Fibroblast of villous mesenchyme (primary cell): ENCODE measurements at regions not wholly inside any gene's neighbourhood (a gene's known extent, or its start where the extent isn't known, plus 50 kb on each side); places are given as distances from the start of the nearest gene placed in this dataset.

ENCODE experiments used
- DNase-seq: peaks from one replicate; pipeline ENCODE4 v3.0.0-alpha.2; 2010; ENCODE audit warnings: low read depth
- H3K4me3 ChIP-seq: 2 replicates; pipeline ENCODE4 v1.5.1; 2011; ENCODE audit warnings: low read depth, mild to moderate bottlenecking, low read length
- CTCF ChIP-seq: IDR thresholded peaks from 2 replicates; pipeline ENCODE4 v1.5.1; 2012; ENCODE audit warnings: low read depth, mild to moderate bottlenecking, low read length; ENCODE audit not compliant: insufficient read depth

- no peak for TF ChIP-seq CTCF
- DNase-seq: no peak
These were observed 107.0 kb downstream of the CD83 start for GRCh38 chr6:14224359-14225103.

GRCh38 chr6:14226051-14226660 lies 108.6 kb downstream of the CD83 start:
- no peak for DNase-seq
- TF ChIP-seq CTCF: no peak
- no peak overlapping the region for H3K4me3 ChIP-seq

More at GRCh38 chr6:14224359-14225103, 107.0 kb downstream of the CD83 start:
- no peak overlapping the region for H3K4me3 ChIP-seq

GRCh38 chr6:14228571-14228970 lies 111.0 kb downstream of the CD83 start:
- TF ChIP-seq CTCF: no peak
- DNase-seq: no peak

GRCh38 chr6:14231071-14231483 lies 113.5 kb downstream of the CD83 start:
- no peak for TF ChIP-seq CTCF
- no peak overlapping the region for H3K4me3 ChIP-seq
- no peak for DNase-seq

More at GRCh38 chr6:14228571-14228970, 111.0 kb downstream of the CD83 start:
- no peak overlapping the region for H3K4me3 ChIP-seq

GRCh38 chr6:14231501-14232280 lies 114.1 kb downstream of the CD83 start:
- TF ChIP-seq CTCF: no peak
- DNase-seq: no peak
- H3K4me3 ChIP-seq: no peak overlapping the region

- no peak for DNase-seq
- no peak overlapping the region for H3K4me3 ChIP-seq
- TF ChIP-seq CTCF: no peak
These were observed 115.3 kb downstream of the CD83 start for GRCh38 chr6:14232889-14233288.
